ENCODE measurements at regions not wholly inside any gene's neighbourhood (a gene's known extent, or its start where the extent isn't known, plus 50 kb on each side); places are given as distances from the start of the nearest gene placed in this dataset.

- no peak for DNase-seq (ENCODE audit: low read depth in 2 of 3, low spot score in 2 of 3)
Observed at GRCh38 chr16:73505577-73505976, 457.6 kb upstream of the ZFHX3 start.

GRCh38 chr16:73504591-73505575 lies 457.0 kb upstream of the ZFHX3 start:
- DNase-seq (ENCODE audit: low read depth in 2 of 3, low spot score in 2 of 3), result no peak

DNA sequence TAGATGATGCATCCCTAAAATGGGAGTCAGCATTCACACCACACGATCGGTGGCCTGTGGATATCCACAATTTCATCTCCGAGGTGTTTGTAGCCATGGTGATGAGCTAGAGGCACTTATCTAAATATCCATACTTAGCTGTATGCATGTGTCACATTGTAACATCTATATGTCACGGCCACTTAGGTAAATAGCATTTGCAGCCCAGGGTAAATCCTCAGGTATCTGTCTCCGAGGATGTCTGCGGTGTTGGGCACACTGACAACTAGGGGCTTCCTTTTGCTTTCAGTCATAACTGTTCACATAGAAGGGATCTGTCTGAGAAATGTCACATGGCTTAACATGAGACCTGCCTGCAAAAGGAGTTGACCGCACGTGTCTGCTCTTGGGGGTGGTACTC lies 455.2 kb upstream of the ZFHX3 start:
- no peak for DNase-seq (ENCODE audit: low read depth in 2 of 3, low spot score in 2 of 3)

GRCh38 chr16:73499276-73499675 lies 451.3 kb upstream of the ZFHX3 start:
- DNase-seq (ENCODE audit: low read depth in 2 of 3, low spot score in 2 of 3), result no peak

DNA sequence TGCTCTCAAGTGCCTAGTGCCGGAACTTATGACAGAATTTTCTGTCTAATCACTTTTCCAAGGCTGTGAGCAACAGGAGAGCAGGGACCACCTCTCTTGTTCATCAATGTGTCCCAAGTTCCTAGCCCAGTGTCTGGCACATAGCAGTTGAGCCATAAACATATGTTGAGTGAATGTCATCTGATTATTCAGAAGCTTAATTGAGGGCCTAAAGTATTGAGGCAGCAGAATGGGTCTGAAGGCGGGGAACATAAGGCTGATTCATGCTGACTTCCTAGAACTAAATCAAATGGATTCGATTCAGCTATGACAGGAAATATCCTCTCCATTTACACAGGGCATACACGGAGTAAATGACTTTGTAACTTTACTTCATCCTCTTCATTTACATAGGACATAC lies 438.0 kb upstream of the ZFHX3 start:
- DNase-seq (ENCODE audit: low read depth in 2 of 3, low spot score in 2 of 3), result no peak

DNA sequence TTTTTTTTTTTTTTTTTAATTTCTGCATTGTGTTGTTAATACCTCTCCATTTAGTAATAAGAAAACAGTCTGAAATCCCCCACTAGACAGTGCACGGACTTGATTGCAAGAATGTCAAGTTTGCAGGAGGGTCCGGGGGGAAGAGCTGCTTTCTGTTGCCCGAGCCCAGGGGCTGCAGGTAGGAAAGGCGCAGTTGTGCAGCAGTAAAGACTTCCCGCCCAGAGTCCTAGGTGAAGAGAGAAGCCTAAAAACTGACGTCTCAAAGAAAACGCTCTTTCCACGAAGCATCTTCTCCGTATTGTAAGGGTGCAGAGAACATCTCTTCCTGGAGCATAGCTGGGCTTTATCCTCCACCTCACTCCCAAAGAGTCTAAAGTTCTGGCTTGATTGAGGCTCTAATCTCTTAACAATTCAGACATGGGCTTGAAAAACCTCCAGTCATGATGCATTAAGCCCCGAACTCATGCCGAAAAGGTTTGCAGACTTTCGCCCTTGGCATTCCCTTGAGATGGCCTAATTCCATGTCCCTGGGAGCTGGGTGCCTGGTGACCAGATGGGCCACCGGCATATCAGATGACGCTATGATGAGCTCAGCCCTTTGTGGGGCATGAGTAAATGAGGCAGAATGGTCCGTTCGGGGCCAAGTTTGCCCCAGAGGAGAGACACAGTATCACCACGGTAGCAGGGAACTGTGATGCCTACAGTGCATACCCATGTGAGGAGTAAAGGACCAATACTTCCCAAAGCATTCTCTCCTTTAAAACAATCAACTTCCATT lies 436.2 kb upstream of the ZFHX3 start:
- DNase-seq (ENCODE audit: low read depth in 2 of 3, low spot score in 2 of 3), result no peak

- peak in 1 of 3 donors; percentile 24 for DNase-seq (ENCODE audit: low read depth in 2 of 3, low spot score in 2 of 3)
Observed at GRCh38 chr16:73483076-73483791, 435.3 kb upstream of the ZFHX3 start.

DNA sequence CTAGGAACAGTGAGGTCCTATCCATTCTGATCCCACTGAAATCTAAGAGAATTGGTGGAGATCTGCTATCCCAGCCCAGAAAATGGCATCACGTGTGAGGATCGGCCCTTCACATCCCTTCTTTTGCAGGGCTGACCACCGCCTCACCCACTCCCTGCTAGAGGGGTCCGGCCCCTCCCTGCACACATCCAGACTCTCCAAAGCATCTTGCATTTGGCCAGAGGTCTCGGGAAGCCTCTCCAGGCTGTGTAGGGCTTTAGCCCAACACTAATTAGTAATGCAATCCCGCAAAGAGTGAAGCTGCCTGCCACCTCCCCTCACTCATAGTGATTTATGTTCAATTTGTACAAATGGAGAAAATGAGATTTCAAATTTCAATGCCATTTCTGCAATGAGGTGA lies 434.4 kb upstream of the ZFHX3 start:
- no peak for DNase-seq (ENCODE audit: low read depth in 2 of 3, low spot score in 2 of 3)

DNA sequence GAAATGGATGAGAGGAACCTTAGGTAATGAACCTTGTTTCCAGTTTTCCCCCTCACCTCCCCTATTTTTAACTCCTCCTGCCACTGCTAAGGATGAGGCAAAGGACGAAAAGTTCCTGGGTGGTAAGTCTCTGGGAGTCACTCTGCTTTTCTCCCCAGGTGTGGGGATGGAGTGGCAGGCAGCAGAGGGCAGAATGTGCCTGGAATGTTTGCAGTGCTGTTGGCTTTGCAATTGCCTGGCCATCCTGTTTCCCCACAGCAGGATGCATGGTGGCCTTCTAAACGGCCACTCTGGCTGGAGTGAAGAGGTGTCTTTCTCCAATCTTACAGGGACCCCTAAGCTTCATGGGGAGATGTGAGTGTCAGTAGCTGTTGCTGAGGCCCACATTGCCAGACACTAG lies 432.5 kb upstream of the ZFHX3 start:
- no peak for DNase-seq (ENCODE audit: low read depth in 2 of 3, low spot score in 2 of 3)

DNA sequence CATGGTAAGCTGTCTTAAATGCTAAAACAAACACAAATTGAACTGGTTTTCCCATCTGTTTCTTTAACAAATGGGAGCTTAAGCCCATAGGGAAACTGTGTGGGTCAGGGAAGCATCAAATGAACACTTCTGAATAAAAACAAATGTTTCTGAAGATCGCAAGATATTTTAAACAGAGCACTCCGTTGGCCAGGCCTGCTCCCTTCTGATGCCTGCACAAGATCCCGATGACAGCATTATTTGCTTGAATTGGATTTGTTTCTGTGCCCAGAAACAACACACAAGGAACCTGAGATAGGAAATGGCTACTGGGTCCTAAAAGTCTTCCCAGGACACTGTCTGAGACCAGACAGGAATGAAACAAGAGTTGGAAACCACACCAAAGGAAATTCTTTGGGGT lies 425.8 kb upstream of the ZFHX3 start:
- DNase-seq (ENCODE audit: low read depth in 2 of 3, low spot score in 2 of 3), result no peak

DNA sequence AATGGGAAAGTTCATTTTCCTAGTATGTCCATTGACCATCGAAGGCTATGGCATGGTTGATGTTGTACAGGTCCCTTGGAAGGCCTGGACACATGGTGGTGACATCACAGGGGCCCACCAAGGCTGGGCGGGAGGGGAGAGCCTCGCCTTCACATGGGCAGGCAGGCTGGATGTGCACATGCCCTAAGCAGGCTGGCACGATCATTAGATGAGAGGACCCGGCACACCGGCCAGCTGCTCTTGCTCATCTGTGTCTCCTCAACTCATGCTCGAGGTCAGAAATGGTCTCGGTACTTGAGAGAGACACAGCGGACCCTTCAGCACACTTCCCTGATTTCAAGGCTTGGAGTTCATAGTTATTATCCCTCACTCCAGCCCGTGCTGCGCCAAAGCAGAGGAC lies 416.9 kb upstream of the ZFHX3 start:
- no peak for DNase-seq (ENCODE audit: low read depth in 2 of 3, low spot score in 2 of 3)

DNA sequence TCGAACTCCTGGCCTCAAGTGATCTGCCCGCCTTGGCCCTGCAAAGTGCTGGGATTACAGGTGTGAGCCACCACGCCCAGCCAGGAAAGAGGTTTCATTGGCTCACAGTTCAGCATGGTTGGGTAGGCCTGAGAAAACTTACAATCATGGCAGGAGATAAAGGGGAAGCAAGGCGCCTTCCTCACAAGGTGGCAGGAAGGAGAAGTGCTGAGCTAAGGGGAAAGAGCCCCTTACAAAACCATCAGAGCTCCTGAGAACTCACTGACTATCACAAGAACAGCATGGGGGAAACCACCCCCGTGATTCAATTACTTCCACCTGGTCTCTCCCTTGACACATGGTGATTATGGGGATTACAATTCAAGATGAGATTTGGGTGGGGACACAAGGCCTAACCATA lies 411.7 kb upstream of the ZFHX3 start:
- DNase-seq (ENCODE audit: low read depth in 2 of 3, low spot score in 2 of 3), result no peak

GRCh38 chr16:73457851-73458250 lies 409.9 kb upstream of the ZFHX3 start:
- no peak for DNase-seq (ENCODE audit: low read depth in 2 of 3, low spot score in 2 of 3)

GRCh38 chr16:73448970-73449369 lies 401.0 kb upstream of the ZFHX3 start:
- no peak for DNase-seq (ENCODE audit: low read depth in 2 of 3, low spot score in 2 of 3)

- no peak for DNase-seq (ENCODE audit: low read depth in 2 of 3, low spot score in 2 of 3)
Observed at GRCh38 chr16:73447846-73448245, 399.9 kb upstream of the ZFHX3 start.

GRCh38 chr16:73434621-73435020 lies 386.7 kb upstream of the ZFHX3 start:
- no peak for DNase-seq (ENCODE audit: low read depth in 2 of 3, low spot score in 2 of 3)

- no peak for DNase-seq (ENCODE audit: low read depth in 2 of 3, low spot score in 2 of 3)
Observed at GRCh38 chr16:73433731-73434307, 385.9 kb upstream of the ZFHX3 start.

DNA sequence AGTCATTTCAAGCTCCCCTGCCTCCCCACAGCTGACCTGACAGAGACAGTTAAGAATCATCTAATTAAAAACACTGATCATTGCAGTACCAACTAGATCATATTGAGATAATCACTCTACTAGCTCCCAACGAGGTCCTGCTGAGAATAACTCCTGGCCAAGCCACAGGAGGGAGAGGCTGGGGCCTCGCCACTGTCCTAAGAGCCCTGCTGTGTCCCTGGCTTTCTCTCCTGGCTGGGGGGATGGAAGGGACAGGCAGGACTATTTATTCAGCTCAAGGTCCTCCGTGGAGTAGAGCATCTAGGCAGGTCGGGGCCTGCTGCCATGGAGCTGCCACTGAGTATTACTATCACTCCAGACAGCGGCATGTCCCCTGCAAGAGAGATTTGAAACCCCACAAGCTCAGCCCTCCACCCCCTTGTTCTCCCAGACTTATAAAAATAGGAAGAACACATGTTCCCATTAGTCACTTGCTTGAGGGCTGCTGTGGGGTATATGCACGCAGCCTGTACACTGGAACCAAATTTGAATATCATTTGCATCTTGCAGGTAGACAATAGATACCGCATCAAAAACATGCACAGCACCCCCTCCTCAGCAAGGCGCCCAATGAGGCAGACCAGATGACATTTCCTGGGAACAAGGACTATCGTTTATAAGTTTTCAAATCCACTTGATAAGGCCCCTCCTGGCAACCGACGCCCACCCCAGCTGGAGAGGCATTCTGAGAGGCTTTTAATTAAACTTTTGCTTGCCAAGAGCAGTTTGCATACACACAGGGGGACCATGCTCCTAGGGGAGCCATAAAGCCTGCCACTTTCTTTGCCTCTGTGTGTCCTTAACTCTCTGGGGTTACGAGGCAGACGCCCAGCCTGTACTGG lies 385.2 kb upstream of the ZFHX3 start:
- no peak for DNase-seq (ENCODE audit: low read depth in 2 of 3, low spot score in 2 of 3)

DNA sequence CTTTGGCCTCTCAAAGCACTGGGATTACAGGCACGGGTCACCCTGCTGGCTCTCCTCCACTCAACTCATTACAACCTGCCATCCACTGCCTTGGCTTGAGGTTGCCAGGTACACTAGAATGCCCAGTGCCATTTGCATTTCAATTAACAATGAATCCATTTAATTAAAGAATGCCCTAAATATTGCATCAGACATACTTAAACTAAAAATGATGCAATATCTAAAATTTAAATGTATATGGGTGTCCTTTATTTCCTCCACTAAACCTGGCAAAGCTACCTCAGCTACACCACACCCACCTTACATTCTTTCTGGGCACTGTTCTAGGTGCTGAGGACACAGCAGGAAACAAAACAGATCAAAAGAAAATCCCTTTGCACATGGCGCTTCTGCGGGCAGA lies 382.2 kb upstream of the ZFHX3 start:
- no peak for DNase-seq (ENCODE audit: low read depth in 2 of 3, low spot score in 2 of 3)

DNA sequence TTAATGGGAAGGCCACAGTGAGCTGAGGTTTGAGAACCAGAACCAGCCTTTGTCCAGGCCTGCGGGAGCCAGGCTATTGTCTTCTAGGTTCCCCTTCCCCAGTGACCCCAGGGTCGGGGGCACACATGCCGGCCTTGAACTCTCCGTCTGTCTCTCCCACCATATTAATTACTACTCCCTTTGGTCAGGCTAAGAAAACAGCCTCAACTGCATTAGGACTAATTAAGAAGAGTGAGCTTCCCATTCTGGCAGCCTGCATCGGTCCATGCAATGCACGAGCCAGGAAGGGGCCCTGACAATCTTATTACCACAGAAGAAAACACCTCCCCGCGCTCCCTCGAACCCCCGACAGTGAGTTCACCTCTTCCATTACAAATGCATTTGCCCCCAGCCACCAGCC lies 380.2 kb upstream of the ZFHX3 start:
- no peak for DNase-seq (ENCODE audit: low read depth in 2 of 3, low spot score in 2 of 3)
